WERI-Rb-1 (cell line): ENCODE measurements at regions not wholly inside any gene's neighbourhood (a gene's known extent, or its start where the extent isn't known, plus 50 kb on each side); places are given as distances from the start of the nearest gene placed in this dataset.

Experiments used
- DNase-seq: peaks from one replicate; pipeline ENCODE4 v3.0.0-alpha.2; 2020
- H3K27ac ChIP-seq: fragments of 250-450 bp; sonication (Bioruptor Pico); 2 replicates; pipeline ENCODE4 v1.5.1; 2020; ENCODE audit warnings: mild to moderate bottlenecking, moderate library complexity
- H3K27me3 ChIP-seq: fragments of 250-450 bp; sonication (Bioruptor Pico); 2 replicates; pipeline ENCODE4 v1.5.1; 2021; ENCODE audit warnings: mild to moderate bottlenecking, low read depth, moderate library complexity; ENCODE audit not compliant: insufficient read depth, severe bottlenecking
- H3K36me3 ChIP-seq: fragments of 250-450 bp; sonication (Bioruptor Pico); 2 replicates; pipeline ENCODE4 v1.5.1; 2020; ENCODE audit warnings: mild to moderate bottlenecking, moderate library complexity
- H3K4me3 ChIP-seq: 2 replicates; pipeline ENCODE4 v1.5.1; 2011; ENCODE audit warnings: low read depth, mild to moderate bottlenecking, control low read depth, low read length
- H3K9me3 ChIP-seq: fragments of 250-450 bp; sonication (Bioruptor Pico); 2 replicates; pipeline ENCODE4 v1.5.1; 2021; ENCODE audit warnings: mild to moderate bottlenecking, moderate library complexity; ENCODE audit not compliant: severe bottlenecking
- TF ChIP-seq, protein P1 (sequence below): IDR thresholded peaks from 2 replicates; pipeline ENCODE4 v1.5.1; 2011; ENCODE audit warnings: low read depth, mild to moderate bottlenecking, control low read depth, inconsistent platforms, low read length

- Histone ChIP-seq H3K36me3 (no peaks in the 10 kb centered on the region), H3K9me3 (peaks cover 1% of the 10 kb centered on the region), H3K27me3 (no peaks in the 10 kb centered on the region), H3K27ac (no peak overlapping the region), H3K4me3 (no peak overlapping the region)
- no peak for DNase-seq
- TF ChIP-seq, protein P1, sequence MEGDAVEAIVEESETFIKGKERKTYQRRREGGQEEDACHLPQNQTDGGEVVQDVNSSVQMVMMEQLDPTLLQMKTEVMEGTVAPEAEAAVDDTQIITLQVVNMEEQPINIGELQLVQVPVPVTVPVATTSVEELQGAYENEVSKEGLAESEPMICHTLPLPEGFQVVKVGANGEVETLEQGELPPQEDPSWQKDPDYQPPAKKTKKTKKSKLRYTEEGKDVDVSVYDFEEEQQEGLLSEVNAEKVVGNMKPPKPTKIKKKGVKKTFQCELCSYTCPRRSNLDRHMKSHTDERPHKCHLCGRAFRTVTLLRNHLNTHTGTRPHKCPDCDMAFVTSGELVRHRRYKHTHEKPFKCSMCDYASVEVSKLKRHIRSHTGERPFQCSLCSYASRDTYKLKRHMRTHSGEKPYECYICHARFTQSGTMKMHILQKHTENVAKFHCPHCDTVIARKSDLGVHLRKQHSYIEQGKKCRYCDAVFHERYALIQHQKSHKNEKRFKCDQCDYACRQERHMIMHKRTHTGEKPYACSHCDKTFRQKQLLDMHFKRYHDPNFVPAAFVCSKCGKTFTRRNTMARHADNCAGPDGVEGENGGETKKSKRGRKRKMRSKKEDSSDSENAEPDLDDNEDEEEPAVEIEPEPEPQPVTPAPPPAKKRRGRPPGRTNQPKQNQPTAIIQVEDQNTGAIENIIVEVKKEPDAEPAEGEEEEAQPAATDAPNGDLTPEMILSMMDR, result no peak
Observed at GRCh38 chr18:46298511-46298910, 194.3 kb downstream of the HAUS1 start.

- no peak overlapping the region for H3K27ac ChIP-seq
- H3K27me3 ChIP-seq, result no peaks in the 10 kb centered on the region
- DNase-seq, result no peak
- H3K9me3 ChIP-seq, result peaks cover 6% of the 10 kb centered on the region
- H3K36me3 ChIP-seq, result no peaks in the 10 kb centered on the region
- TF ChIP-seq, protein P1, result no peak
- H3K4me3 ChIP-seq, result no peak overlapping the region
Observed at GRCh38 chr18:46299465-46300008, 195.4 kb downstream of the HAUS1 start.

GRCh38 chr18:46301081-46301480, 196.9 kb downstream of the HAUS1 start:
- Histone ChIP-seq H3K27me3 (no peaks in the 10 kb centered on the region), H3K36me3 (no peaks in the 10 kb centered on the region), H3K27ac (no peak overlapping the region), H3K4me3 (no peak overlapping the region), H3K9me3 (peaks cover 8% of the 10 kb centered on the region)
- DNase-seq, result no peak
- TF ChIP-seq, protein P1, result no peak

- peaks cover 12% of the 10 kb centered on the region for H3K9me3 ChIP-seq
- H3K27ac ChIP-seq, result no peak overlapping the region
- no peak overlapping the region for H3K4me3 ChIP-seq
- H3K36me3 ChIP-seq, result no peaks in the 10 kb centered on the region
- no peaks in the 10 kb centered on the region for H3K27me3 ChIP-seq
- peak; percentile 5 for DNase-seq
- TF ChIP-seq, protein P1, result no peak
Observed at GRCh38 chr18:46301571-46301970, 197.4 kb downstream of the HAUS1 start.

- Histone ChIP-seq H3K27me3 (no peaks in the 10 kb centered on the region), H3K27ac (no peak overlapping the region), H3K36me3 (no peaks in the 10 kb centered on the region), H3K4me3 (no peak overlapping the region), H3K9me3 (peaks cover 15% of the 10 kb centered on the region)
- TF ChIP-seq, protein P1, result no peak
- no peak for DNase-seq
Observed at GRCh38 chr18:46302528-46303485, 198.6 kb downstream of the HAUS1 start.
